HG03354 (cell line): ENCODE measurements at regions not wholly inside any gene's neighbourhood (a gene's known extent, or its start where the extent isn't known, plus 50 kb on each side); places are given as distances from the start of the nearest gene placed in this dataset.
"Not testable (repeated sequence)": the region's sequence is repeated elsewhere in the genome, so short reads cannot be mapped to it uniquely, and the experiment has no call there.

ENCODE experiments used
- ATAC-seq: cut with Tn5 transposase; IDR thresholded peaks from one replicate; pipeline ENCODE4 v1.9.1; 2021; ENCODE audit warnings: mild to moderate bottlenecking; ENCODE audit not compliant: unreplicated experiment, poor library complexity, severe bottlenecking

- no peak for ATAC-seq
These were observed 56.1 kb downstream of the GPR85 start for GRCh38 chr7:113030489-113030888.

- ATAC-seq: no peak
These were observed 59.7 kb downstream of the GPR85 start for GRCh38 chr7:113026941-113027340.

GRCh38 chr7:113017144-113017857 lies 69.3 kb downstream of the GPR85 start:
- not testable (repeated sequence) for ATAC-seq

GRCh38 chr7:113015034-113015645 lies 71.5 kb downstream of the GPR85 start:
- no peak for ATAC-seq

- ATAC-seq: no peak
These were observed 72.7 kb downstream of the GPR85 start for GRCh38 chr7:113013761-113014449.

- ATAC-seq: not testable (repeated sequence)
These were observed 73.8 kb downstream of the GPR85 start for GRCh38 chr7:113012862-113013261.

- no peak for ATAC-seq
These were observed 76.2 kb downstream of the GPR85 start for GRCh38 chr7:113010377-113010776.

GRCh38 chr7:113008755-113009154 lies 77.9 kb downstream of the GPR85 start:
- ATAC-seq: no peak

GRCh38 chr7:113004726-113005454 lies 81.7 kb downstream of the GPR85 start:
- no peak for ATAC-seq

- ATAC-seq: peak; percentile 69
These were observed 86.2 kb downstream of the GPR85 start for GRCh38 chr7:113000316-113001020.

GRCh38 chr7:112997831-112998230 lies 88.8 kb downstream of the GPR85 start:
- ATAC-seq: no peak

GRCh38 chr7:112996331-112996871 lies 90.2 kb downstream of the GPR85 start:
- ATAC-seq: no peak

- no peak for ATAC-seq
These were observed 91.4 kb downstream of the GPR85 start for GRCh38 chr7:112995059-112995824.

- ATAC-seq: no peak
These were observed 92.0 kb downstream of the GPR85 start for GRCh38 chr7:112994656-112995055.

- ATAC-seq: no peak
These were observed 96.0 kb downstream of the GPR85 start for GRCh38 chr7:112990624-112991023.

GRCh38 chr7:112989531-112989930 lies 97.1 kb downstream of the GPR85 start:
- ATAC-seq: no peak

- ATAC-seq: no peak
These were observed 99.5 kb downstream of the GPR85 start for GRCh38 chr7:112987171-112987570.

- ATAC-seq: no peak
These were observed 100.2 kb downstream of the GPR85 start for GRCh38 chr7:112986256-112987031.
